HG02759 (cell line): ENCODE measurements at regions not wholly inside any gene's neighbourhood (a gene's known extent, or its start where the extent isn't known, plus 50 kb on each side); places are given as distances from the start of the nearest gene placed in this dataset.

ENCODE experiments used
- ATAC-seq: cut with Tn5 transposase; IDR thresholded peaks from one replicate; pipeline ENCODE4 v1.9.1; 2021; ENCODE audit warnings: mild to moderate bottlenecking, moderate library complexity; ENCODE audit not compliant: unreplicated experiment

- ATAC-seq: no peak
Observed at GRCh38 chr2:15074751-15075700, 442.5 kb downstream of the LRATD1 start.

- no peak for ATAC-seq
Observed at GRCh38 chr2:15076668-15077067, 444.2 kb downstream of the LRATD1 start.

GRCh38 chr2:15081356-15081755, 448.8 kb downstream of the LRATD1 start:
- no peak for ATAC-seq

- ATAC-seq: no peak
Observed at GRCh38 chr2:15082105-15083058, 449.9 kb downstream of the LRATD1 start.

- no peak for ATAC-seq
Observed at GRCh38 chr2:15084826-15085489, 452.4 kb downstream of the LRATD1 start.

- no peak for ATAC-seq
Observed at GRCh38 chr2:15092181-15092580, 459.7 kb downstream of the LRATD1 start.

- no peak for ATAC-seq
Observed at GRCh38 chr2:15092691-15093090, 460.2 kb downstream of the LRATD1 start.

- no peak for ATAC-seq
Observed at GRCh38 chr2:15094161-15094560, 461.6 kb downstream of the LRATD1 start.

GRCh38 chr2:15096873-15097272, 464.3 kb downstream of the NBAS start:
- ATAC-seq: no peak

- no peak for ATAC-seq
Observed at GRCh38 chr2:15107137-15107536, 454.0 kb downstream of the NBAS start.

GRCh38 chr2:15111718-15112117, 449.4 kb downstream of the NBAS start:
- ATAC-seq: no peak

GRCh38 chr2:15112216-15112615, 448.9 kb downstream of the NBAS start:
- ATAC-seq: no peak

- no peak for ATAC-seq
Observed at GRCh38 chr2:15115776-15116175, 445.4 kb downstream of the NBAS start.

GRCh38 chr2:15116830-15117229, 444.3 kb downstream of the NBAS start:
- no peak for ATAC-seq
